ENCODE measurements at regions not wholly inside any gene's neighbourhood (a gene's known extent, or its start where the extent isn't known, plus 50 kb on each side); places are given as distances from the start of the nearest gene placed in this dataset.

GRCh38 chr3:80836395-80836794, 925.0 kb downstream of the GBE1 start:
- TF ChIP-seq CTCF (IDR thresholded peaks at IDR 0.05) (no peak), REST (IDR thresholded peaks at IDR 0.05; ENCODE audit: insufficient read depth in 1 of 2, low read depth in 2 of 2, low read length in 1 of 2) (no peak), SIN3A (IDR thresholded peaks at IDR 0.05; ENCODE audit: borderline replicate concordance, insufficient read depth, low read depth, low read length) (no peak), POLR2AphosphoS5 (IDR thresholded peaks at IDR 0.05; ENCODE audit: low read depth, low read length) (no peak)

Data from Panc1 (cell line).